Muscle layer of duodenum (tissue), 2 donors: ENCODE measurements at regions not wholly inside any gene's neighbourhood (a gene's known extent, or its start where the extent isn't known, plus 50 kb on each side); places are given as distances from the start of the nearest gene placed in this dataset.

Experiments used
- H3K27ac ChIP-seq: one replicate; pipeline ENCODE4 v1.7.0; 2013; ENCODE audit warnings: mild to moderate bottlenecking, low read length
- H3K27me3 ChIP-seq: one replicate; pipeline ENCODE4 v1.7.0; 2013; ENCODE audit warnings: low read depth, mild to moderate bottlenecking, control low read depth, low read length
- H3K36me3 ChIP-seq, 2 donors: one replicate each; pipeline ENCODE4 v1.7.0; 2013; ENCODE audit warnings: low read length in 2 of 2, control low read depth in 1 of 2, mild to moderate bottlenecking in 1 of 2; ENCODE audit not compliant: insufficient read depth in 2 of 2, control insufficient read depth in 1 of 2
- H3K4me1 ChIP-seq, 2 donors: one replicate each; pipeline ENCODE4 v1.7.0; 2013; ENCODE audit warnings: low read length in 2 of 2, mild to moderate bottlenecking in 2 of 2, control low read depth in 1 of 2, moderate library complexity in 1 of 2; ENCODE audit not compliant: insufficient read depth in 2 of 2, control insufficient read depth in 1 of 2
- H3K4me3 ChIP-seq, 2 donors: one replicate each; pipeline ENCODE4 v1.7.0; 2013; ENCODE audit warnings: low read length in 2 of 2, low read depth in 1 of 2, mild to moderate bottlenecking in 1 of 2
- H3K9me3 ChIP-seq, 2 donors: one replicate each; pipeline ENCODE4 v1.7.0; 2013; ENCODE audit warnings: low read length in 2 of 2, control low read depth in 1 of 2, mild to moderate bottlenecking in 1 of 2; ENCODE audit not compliant: control insufficient read depth in 1 of 2
- donor health status: healthy.

DNA sequence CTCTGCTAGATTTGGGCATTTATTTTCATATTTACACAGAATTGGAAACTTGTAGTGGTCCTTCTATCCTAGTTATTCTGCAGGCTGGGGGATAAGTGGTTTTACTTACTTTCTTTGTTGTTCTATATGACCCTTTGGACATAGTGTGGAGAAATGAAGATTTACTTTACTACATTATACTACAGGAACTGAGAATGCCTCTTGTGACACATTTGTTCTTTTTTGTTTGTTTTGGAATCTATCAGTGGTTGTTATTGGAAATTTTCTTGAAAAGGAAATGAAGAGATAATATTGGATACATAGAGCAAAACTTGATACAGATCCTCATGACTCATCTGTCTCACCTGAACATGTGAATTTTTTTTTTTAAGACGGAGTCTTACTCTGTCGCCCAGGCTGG is 146.1 kb upstream of the DPYD start:
- no peak overlapping the region for H3K4me3 ChIP-seq
- no peaks in the 10 kb centered on the region for H3K36me3 ChIP-seq

DNA sequence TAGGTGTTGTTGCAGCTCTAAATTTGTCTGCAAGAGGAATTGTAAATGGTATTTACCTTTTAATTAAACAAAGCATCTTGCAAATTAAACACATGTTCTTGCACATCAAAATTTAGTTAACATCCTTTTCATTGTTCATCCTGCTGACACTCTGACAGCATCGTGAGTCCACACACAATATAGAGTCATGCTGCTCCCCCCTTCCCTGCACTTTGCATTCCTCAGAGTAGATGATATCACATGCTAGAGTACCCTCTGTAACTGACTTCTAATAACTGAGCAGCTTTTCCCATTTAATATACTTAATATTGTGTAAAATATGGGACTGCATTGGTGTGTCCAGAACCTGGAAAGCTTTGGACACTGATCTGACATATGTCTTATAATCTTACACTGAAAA is 138.8 kb upstream of the DPYD start:
- Histone ChIP-seq H3K27ac (no peak overlapping the region), H3K4me1 (no peaks in the 10 kb centered on the region), H3K9me3 (no peaks in the 10 kb centered on the region), H3K4me3 (no peak overlapping the region), H3K36me3 (no peaks in the 10 kb centered on the region), H3K27me3 (no peaks in the 10 kb centered on the region)

More for the DNA sequence above, 146.1 kb upstream of the DPYD start:
- no peaks in the 10 kb centered on the region for H3K4me1 ChIP-seq
- H3K27ac ChIP-seq: no peak overlapping the region
- no peaks in the 10 kb centered on the region for H3K9me3 ChIP-seq
- no peaks in the 10 kb centered on the region for H3K27me3 ChIP-seq

DNA sequence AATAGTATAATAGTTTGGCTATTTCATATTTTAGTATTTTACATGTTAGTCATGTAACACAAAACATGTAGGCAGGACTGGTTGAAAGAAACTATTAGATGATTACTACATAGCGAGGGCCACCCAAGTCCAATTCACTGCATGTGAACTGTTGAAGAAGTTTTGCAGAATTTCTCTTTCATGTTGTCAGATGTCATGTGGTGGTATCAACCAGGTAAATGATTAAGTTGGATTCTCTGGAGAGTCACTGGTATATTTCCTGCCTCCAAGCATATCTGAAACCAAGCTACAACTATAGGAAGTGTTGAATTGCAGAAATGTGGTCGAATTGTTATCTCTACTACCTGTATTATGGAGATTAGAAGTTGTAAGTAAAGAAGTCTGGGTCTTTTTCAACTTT is 137.8 kb upstream of the DPYD start:
- no peaks in the 10 kb centered on the region for H3K36me3 ChIP-seq
- no peak overlapping the region for H3K4me3 ChIP-seq

GRCh38 chr1:98057236-98057910 is 136.5 kb upstream of the DPYD start:
- Histone ChIP-seq H3K9me3 (no peaks in the 10 kb centered on the region), H3K27me3 (peaks cover 12% of the 10 kb centered on the region), H3K36me3 (no peaks in the 10 kb centered on the region), H3K4me3 (no peak overlapping the region), H3K4me1 (peaks cover 0 to 7% of the 10 kb centered on the region in 2 donors), H3K27ac (no peak overlapping the region)

More for the DNA sequence above, 137.8 kb upstream of the DPYD start:
- no peaks in the 10 kb centered on the region for H3K27me3 ChIP-seq
- H3K27ac ChIP-seq: no peak overlapping the region
- no peaks in the 10 kb centered on the region for H3K9me3 ChIP-seq
- peaks cover 0 to 2% of the 10 kb centered on the region in 2 donors for H3K4me1 ChIP-seq

DNA sequence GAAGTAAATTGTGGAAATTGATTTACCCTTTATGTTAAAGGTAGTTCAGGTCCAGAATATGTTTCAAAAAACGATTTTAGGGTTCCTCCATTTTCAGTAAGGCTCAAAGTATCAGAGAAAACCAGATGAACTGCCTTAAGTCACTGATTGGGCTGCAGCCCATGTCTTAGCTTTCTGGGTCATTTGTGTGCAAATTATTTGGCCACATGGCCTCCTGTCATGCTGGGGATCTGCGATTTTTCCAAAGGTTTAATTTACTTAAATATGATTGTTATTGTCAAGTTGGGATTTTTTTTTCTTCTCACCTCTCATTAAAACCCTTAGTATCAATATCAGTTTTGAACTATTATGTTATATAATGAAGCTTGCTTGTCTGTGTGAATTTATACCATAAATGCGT is 135.9 kb upstream of the DPYD start:
- H3K27me3 ChIP-seq: peaks cover 14% of the 10 kb centered on the region
- peaks cover 0 to 7% of the 10 kb centered on the region in 2 donors for H3K4me1 ChIP-seq
- H3K4me3 ChIP-seq: no peak overlapping the region
- H3K9me3 ChIP-seq: no peaks in the 10 kb centered on the region
- H3K27ac ChIP-seq: no peak overlapping the region
- H3K36me3 ChIP-seq: no peaks in the 10 kb centered on the region

- no peaks in the 10 kb centered on the region for H3K36me3 ChIP-seq
- peaks cover 14% of the 10 kb centered on the region for H3K27me3 ChIP-seq
- H3K4me1 ChIP-seq: peaks cover 0 to 7% of the 10 kb centered on the region in 2 donors
- H3K4me3 ChIP-seq: no peak overlapping the region
- no peaks in the 10 kb centered on the region for H3K9me3 ChIP-seq
- H3K27ac ChIP-seq: no peak overlapping the region
Measured at GRCh38 chr1:98055457-98055856, 134.6 kb upstream of the DPYD start.

GRCh38 chr1:98054786-98055185 is 134.0 kb upstream of the DPYD start:
- peaks cover 16% of the 10 kb centered on the region for H3K27me3 ChIP-seq
- H3K4me3 ChIP-seq: no peak overlapping the region
- no peaks in the 10 kb centered on the region for H3K36me3 ChIP-seq
- peaks cover 0 to 7% of the 10 kb centered on the region in 2 donors for H3K4me1 ChIP-seq
- no peak overlapping the region for H3K27ac ChIP-seq
- no peaks in the 10 kb centered on the region for H3K9me3 ChIP-seq

- Histone ChIP-seq H3K36me3 (no peaks in the 10 kb centered on the region), H3K9me3 (no peaks in the 10 kb centered on the region), H3K4me1 (peaks cover 0 to 7% of the 10 kb centered on the region in 2 donors), H3K27ac (no peak overlapping the region), H3K4me3 (peak overlapping the region in 1 of 2 donors; percentile 72), H3K27me3 (peaks cover 20% of the 10 kb centered on the region)
Measured at GRCh38 chr1:98054367-98054701, 133.5 kb upstream of the DPYD start.

DNA sequence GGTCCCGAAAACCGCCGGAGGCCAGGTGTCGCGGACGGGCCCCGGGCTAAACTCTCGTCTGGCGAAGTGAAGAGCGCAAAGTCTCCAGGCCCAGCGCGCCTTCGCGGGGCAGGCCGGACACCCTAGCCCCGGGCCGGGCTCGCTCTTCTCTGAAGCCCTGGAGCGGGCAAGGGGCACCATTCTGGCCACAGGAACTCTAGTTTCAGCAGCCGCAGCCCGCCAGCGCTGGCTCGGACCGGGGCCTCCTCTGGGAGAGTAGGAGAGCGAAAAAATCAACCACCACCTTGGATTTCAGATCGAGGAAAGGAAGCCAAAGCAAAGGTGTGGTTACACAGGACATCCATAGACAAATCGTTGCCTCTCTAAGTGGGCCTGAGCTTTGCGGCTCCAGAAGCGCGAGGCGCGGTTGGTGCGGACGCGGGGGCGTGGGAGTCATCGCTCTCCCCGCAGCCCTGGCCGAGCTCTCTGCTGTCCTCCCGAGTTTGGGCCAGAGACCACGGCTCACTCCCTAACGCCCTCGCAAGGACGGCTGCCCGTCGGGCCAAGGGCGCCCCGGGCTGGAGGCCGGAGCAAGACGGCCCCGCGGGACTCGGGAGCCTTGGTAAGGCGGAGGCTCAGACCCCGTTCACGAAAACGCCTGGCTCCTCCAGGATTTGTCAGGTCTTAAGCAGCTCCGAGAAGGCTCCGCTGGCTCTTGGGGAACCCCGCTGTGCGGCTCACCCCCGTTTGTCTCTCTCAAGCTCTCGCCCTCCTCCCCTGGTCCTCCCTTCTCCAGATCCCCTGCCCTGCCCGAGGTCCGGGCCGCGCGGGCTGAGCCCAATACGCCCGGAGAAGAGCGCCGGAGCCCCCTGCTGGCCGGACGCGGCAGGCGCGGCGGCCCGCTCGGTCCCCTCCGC is 132.9 kb upstream of the DPYD start:
- H3K27ac ChIP-seq: no peak overlapping the region
- H3K27me3 ChIP-seq: peaks cover 26% of the 10 kb centered on the region
- peak overlapping the region; percentile 59 to 72 for H3K4me3 ChIP-seq
- no peaks in the 10 kb centered on the region for H3K36me3 ChIP-seq
- H3K4me1 ChIP-seq: peaks cover 0 to 9% of the 10 kb centered on the region in 2 donors
- H3K9me3 ChIP-seq: no peaks in the 10 kb centered on the region

DNA sequence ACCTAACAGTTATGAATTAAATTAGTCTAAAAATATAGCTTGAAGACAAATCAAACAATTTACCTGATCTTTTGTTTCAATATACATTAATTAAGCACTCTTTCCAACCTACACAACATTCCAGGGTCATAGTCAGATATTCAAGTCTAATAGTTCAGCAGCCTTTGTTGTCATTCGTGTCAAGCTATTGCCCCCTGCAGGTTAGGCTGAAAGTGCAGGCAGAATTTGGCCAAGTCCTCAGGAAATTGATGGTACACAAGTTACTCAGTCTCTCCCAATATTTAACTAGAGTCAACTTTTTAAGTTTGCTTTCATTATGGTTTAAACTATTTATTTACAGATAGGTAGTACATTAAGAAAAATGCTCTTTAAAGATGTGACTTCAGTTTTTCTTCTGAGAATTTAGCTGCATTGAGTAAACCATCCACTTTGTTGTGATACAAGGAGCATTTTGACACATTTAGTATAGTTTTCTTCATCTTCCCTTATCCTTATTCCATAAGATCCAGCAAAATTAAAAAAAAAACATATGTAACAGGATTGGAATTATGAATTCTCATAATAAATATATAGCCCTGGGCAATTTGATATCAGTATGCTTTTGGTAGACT is 130.3 kb upstream of the DPYD start:
- Histone ChIP-seq H3K4me3 (no peak overlapping the region), H3K9me3 (no peaks in the 10 kb centered on the region), H3K27me3 (peaks cover 40% of the 10 kb centered on the region), H3K4me1 (peaks cover 0 to 17% of the 10 kb centered on the region in 2 donors), H3K27ac (no peak overlapping the region), H3K36me3 (no peaks in the 10 kb centered on the region)

DNA sequence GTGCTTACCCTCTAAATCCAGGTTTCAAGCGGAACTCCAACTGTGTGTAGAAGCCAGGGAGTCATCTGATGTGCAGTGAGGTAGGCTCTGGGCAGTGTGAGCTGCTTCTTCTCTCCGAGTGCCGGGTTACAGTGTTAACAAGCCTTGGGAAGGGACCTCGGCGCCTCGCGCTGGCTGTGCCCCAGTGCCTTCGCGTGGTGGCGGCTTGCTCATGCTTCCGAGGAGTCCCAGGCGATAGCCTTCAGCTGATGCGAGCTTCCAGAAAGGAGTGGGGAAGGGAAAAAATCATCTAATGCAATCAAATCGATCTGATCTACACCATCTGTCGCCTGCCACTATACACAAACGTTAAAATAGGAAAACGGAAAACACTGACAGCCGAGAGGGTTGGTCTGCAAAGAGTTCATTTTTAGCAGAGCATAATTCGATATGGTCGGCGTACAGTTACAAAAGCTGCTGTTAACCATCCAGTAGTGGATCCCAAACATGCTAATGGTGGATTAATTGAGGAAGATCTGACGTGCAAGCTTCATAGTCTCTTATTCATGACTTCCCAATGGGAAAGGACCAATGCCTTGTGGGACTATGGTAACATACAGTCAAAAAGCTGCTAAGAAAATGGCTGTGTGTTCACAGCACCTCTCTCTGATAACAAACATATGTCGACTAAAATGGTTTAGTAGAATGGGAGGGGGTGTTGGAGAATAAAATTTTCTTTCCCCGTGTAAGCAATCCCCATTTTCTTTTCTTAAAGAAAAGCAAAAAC is 128.7 kb upstream of the DPYD start:
- Histone ChIP-seq H3K4me1 (peaks cover 0 to 32% of the 10 kb centered on the region in 2 donors), H3K36me3 (no peaks in the 10 kb centered on the region), H3K9me3 (no peaks in the 10 kb centered on the region), H3K27ac (no peak overlapping the region), H3K27me3 (peaks cover 51% of the 10 kb centered on the region), H3K4me3 (peak overlapping the region; percentile 9 to 25)
